ENCODE measurements at regions not wholly inside any gene's neighbourhood (a gene's known extent, or its start where the extent isn't known, plus 50 kb on each side); places are given as distances from the start of the nearest gene placed in this dataset.

DNA sequence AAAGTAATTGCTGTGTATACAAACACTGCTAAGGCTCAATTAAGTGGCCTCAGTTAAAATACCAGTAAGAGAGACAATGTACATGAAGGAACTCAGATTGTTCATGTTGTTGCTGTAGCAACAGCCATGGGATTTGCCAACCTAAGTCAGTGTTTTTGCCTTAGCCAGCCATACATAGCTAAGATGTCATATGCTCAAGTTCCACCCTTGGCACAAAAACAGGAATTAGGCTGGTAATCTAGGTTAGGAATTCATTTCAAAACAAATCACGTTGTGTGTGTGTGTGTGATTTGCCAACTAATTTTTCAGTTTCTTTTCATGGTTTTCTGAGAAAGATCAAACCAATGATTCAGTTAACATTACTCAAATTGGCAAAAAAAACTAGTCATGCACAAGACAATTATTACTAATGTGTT is 143.7 kb upstream of the KCNMB2 start:
- Histone ChIP-seq H3K4me1 (ENCODE audit: control insufficient read depth in 1 of 2, insufficient read depth in 2 of 2, low read length in 2 of 2) (peaks cover 0 to 4% of the 10 kb centered on the region in 2 donors), H3K4me3 (ENCODE audit: low read depth in 1 of 2, low read length in 2 of 2) (no peak overlapping the region), H3K36me3 (ENCODE audit: control insufficient read depth in 1 of 2, insufficient read depth in 2 of 2, low read length in 2 of 2) (no peaks in the 10 kb centered on the region), H3K9me3 (ENCODE audit: control insufficient read depth in 1 of 2, low read length in 2 of 2) (no peaks in the 10 kb centered on the region), H3K27ac (ENCODE audit: low read length) (no peak overlapping the region), H3K27me3 (ENCODE audit: low read depth, low read length) (no peaks in the 10 kb centered on the region)

- H3K27me3 ChIP-seq (ENCODE audit: low read depth, low read length) = no peaks in the 10 kb centered on the region
- no peaks in the 10 kb centered on the region for H3K9me3 ChIP-seq (ENCODE audit: control insufficient read depth in 1 of 2, low read length in 2 of 2)
- H3K27ac ChIP-seq (ENCODE audit: low read length) = peak overlapping the region; percentile 22
- H3K36me3 ChIP-seq (ENCODE audit: control insufficient read depth in 1 of 2, insufficient read depth in 2 of 2, low read length in 2 of 2) = no peaks in the 10 kb centered on the region
- peaks cover 0 to 4% of the 10 kb centered on the region in 2 donors for H3K4me1 ChIP-seq (ENCODE audit: control insufficient read depth in 1 of 2, insufficient read depth in 2 of 2, low read length in 2 of 2)
- no peak overlapping the region for H3K4me3 ChIP-seq (ENCODE audit: low read depth in 1 of 2, low read length in 2 of 2)
Observed at GRCh38 chr3:178393146-178393545, 143.1 kb upstream of the KCNMB2 start.

DNA sequence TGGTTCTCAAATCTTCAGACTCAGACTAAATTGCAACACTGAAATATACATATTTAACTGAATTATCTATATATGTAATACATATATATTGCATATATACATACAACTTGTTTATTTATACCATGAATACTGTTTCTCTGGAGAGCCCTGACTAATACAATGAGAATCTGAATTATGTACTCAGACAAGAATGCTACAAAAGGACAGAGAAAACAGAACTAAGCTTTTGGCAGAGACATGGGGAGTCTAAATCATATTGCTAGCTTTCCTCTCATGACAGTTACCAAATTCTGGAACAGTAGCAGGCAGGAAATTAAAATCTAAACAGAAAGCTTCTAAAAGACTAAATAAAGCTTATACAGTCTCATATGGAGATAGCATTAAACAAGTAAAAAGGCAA is 142.4 kb upstream of the KCNMB2 start:
- H3K4me3 ChIP-seq (ENCODE audit: low read depth in 1 of 2, low read length in 2 of 2) = no peak overlapping the region
- no peak overlapping the region for H3K27ac ChIP-seq (ENCODE audit: low read length)
- H3K27me3 ChIP-seq (ENCODE audit: low read depth, low read length) = no peaks in the 10 kb centered on the region
- H3K36me3 ChIP-seq (ENCODE audit: control insufficient read depth in 1 of 2, insufficient read depth in 2 of 2, low read length in 2 of 2) = no peaks in the 10 kb centered on the region
- H3K9me3 ChIP-seq (ENCODE audit: control insufficient read depth in 1 of 2, low read length in 2 of 2) = no peaks in the 10 kb centered on the region
- peaks cover 0 to 4% of the 10 kb centered on the region in 2 donors for H3K4me1 ChIP-seq (ENCODE audit: control insufficient read depth in 1 of 2, insufficient read depth in 2 of 2, low read length in 2 of 2)

DNA sequence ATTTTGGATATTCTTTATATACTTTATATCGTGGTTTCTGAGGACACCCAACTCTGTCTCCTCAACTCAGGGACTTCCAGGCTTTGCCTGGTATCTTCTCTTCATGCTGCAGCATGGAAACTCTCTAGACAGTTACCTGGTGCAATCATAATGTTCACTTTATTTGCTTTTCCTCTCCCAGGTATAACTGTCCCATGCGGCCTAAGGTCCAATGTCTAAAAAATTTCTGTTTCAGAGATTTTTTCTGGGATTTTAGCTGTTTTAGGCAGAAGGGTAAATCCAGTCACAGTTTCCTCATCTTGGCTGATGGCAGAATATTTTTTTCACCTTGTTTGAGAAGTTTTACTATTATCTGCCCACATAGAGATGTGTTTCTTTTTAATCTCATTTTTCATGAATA is 139.9 kb upstream of the KCNMB2 start:
- Histone ChIP-seq H3K36me3 (ENCODE audit: control insufficient read depth in 1 of 2, insufficient read depth in 2 of 2, low read length in 2 of 2) (no peaks in the 10 kb centered on the region), H3K4me3 (ENCODE audit: low read depth in 1 of 2, low read length in 2 of 2) (no peak overlapping the region), H3K4me1 (ENCODE audit: control insufficient read depth in 1 of 2, insufficient read depth in 2 of 2, low read length in 2 of 2) (peaks cover 0 to 4% of the 10 kb centered on the region in 2 donors), H3K27me3 (ENCODE audit: low read depth, low read length) (no peaks in the 10 kb centered on the region), H3K9me3 (ENCODE audit: control insufficient read depth in 1 of 2, low read length in 2 of 2) (no peaks in the 10 kb centered on the region), H3K27ac (ENCODE audit: low read length) (no peak overlapping the region)

GRCh38 chr3:178397202-178397601 is 139.0 kb upstream of the KCNMB2 start:
- Histone ChIP-seq H3K36me3 (ENCODE audit: control insufficient read depth in 1 of 2, insufficient read depth in 2 of 2, low read length in 2 of 2) (no peaks in the 10 kb centered on the region), H3K4me3 (ENCODE audit: low read depth in 1 of 2, low read length in 2 of 2) (no peak overlapping the region), H3K27me3 (ENCODE audit: low read depth, low read length) (no peaks in the 10 kb centered on the region), H3K4me1 (ENCODE audit: control insufficient read depth in 1 of 2, insufficient read depth in 2 of 2, low read length in 2 of 2) (peaks cover 0 to 7% of the 10 kb centered on the region in 2 donors), H3K27ac (ENCODE audit: low read length) (no peak overlapping the region), H3K9me3 (ENCODE audit: control insufficient read depth in 1 of 2, low read length in 2 of 2) (no peaks in the 10 kb centered on the region)

DNA sequence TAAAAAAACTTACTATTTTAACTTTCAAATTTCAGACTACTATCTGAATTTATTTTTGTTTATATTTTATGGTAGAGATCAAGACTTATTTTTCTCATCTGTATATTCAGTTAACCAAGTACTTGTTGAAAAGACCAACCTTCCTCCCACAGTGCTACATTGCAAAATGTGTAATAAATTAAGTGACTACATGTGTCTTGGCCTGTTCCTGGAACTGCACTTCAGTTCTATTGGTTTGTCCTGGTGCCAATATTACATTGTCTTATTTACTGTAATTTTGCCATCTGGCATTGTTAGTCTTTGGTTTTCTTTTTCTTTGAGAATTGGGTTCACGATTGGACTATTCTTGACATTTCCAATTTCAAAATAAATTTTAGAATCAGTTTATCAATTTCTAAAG is 138.4 kb upstream of the KCNMB2 start:
- H3K36me3 ChIP-seq (ENCODE audit: control insufficient read depth in 1 of 2, insufficient read depth in 2 of 2, low read length in 2 of 2) = no peaks in the 10 kb centered on the region
- H3K4me3 ChIP-seq (ENCODE audit: low read depth in 1 of 2, low read length in 2 of 2) = no peak overlapping the region
- no peak overlapping the region for H3K27ac ChIP-seq (ENCODE audit: low read length)
- H3K4me1 ChIP-seq (ENCODE audit: control insufficient read depth in 1 of 2, insufficient read depth in 2 of 2, low read length in 2 of 2) = peaks cover 0 to 8% of the 10 kb centered on the region in 2 donors
- H3K9me3 ChIP-seq (ENCODE audit: control insufficient read depth in 1 of 2, low read length in 2 of 2) = no peaks in the 10 kb centered on the region
- no peaks in the 10 kb centered on the region for H3K27me3 ChIP-seq (ENCODE audit: low read depth, low read length)

GRCh38 chr3:178404961-178405360 is 131.3 kb upstream of the KCNMB2 start:
- Histone ChIP-seq H3K36me3 (ENCODE audit: control insufficient read depth in 1 of 2, insufficient read depth in 2 of 2, low read length in 2 of 2) (no peaks in the 10 kb centered on the region), H3K27ac (ENCODE audit: low read length) (no peak overlapping the region), H3K27me3 (ENCODE audit: low read depth, low read length) (no peaks in the 10 kb centered on the region), H3K9me3 (ENCODE audit: control insufficient read depth in 1 of 2, low read length in 2 of 2) (no peaks in the 10 kb centered on the region), H3K4me1 (ENCODE audit: control insufficient read depth in 1 of 2, insufficient read depth in 2 of 2, low read length in 2 of 2) (peaks cover 0 to 12% of the 10 kb centered on the region in 2 donors), H3K4me3 (ENCODE audit: low read depth in 1 of 2, low read length in 2 of 2) (no peak overlapping the region)

- Histone ChIP-seq H3K27ac (ENCODE audit: low read length) (no peak overlapping the region), H3K4me3 (ENCODE audit: low read depth in 1 of 2, low read length in 2 of 2) (no peak overlapping the region)
Observed at GRCh38 chr3:178405531-178405930, 130.7 kb upstream of the KCNMB2 start.

DNA sequence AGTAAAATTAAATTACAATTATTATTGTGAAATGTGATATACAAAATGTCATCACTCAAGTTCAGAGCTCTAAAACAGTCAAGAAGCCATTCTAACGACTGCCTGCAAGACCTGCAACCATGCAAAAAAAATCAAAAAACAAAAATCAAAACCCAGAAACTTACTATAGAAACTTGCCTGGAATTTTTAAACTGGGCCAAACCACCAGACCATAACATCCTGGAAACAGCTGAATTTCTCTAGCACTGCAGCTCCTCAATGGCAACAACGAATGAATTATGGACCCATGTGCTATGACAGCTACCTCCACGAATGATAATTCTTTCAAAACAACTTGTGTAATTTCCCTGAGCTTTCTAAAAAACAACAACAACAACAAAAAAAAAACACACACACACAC is 130.0 kb upstream of the KCNMB2 start:
- H3K9me3 ChIP-seq (ENCODE audit: control insufficient read depth in 1 of 2, low read length in 2 of 2) = no peaks in the 10 kb centered on the region
- H3K27me3 ChIP-seq (ENCODE audit: low read depth, low read length) = no peaks in the 10 kb centered on the region
- H3K4me1 ChIP-seq (ENCODE audit: control insufficient read depth in 1 of 2, insufficient read depth in 2 of 2, low read length in 2 of 2) = peaks cover 0 to 12% of the 10 kb centered on the region in 2 donors
- no peak overlapping the region for H3K27ac ChIP-seq (ENCODE audit: low read length)
- no peak overlapping the region for H3K4me3 ChIP-seq (ENCODE audit: low read depth in 1 of 2, low read length in 2 of 2)
- no peaks in the 10 kb centered on the region for H3K36me3 ChIP-seq (ENCODE audit: control insufficient read depth in 1 of 2, insufficient read depth in 2 of 2, low read length in 2 of 2)

More at GRCh38 chr3:178405531-178405930, 130.7 kb upstream of the KCNMB2 start:
- Histone ChIP-seq H3K9me3 (ENCODE audit: control insufficient read depth in 1 of 2, low read length in 2 of 2) (no peaks in the 10 kb centered on the region), H3K4me1 (ENCODE audit: control insufficient read depth in 1 of 2, insufficient read depth in 2 of 2, low read length in 2 of 2) (peaks cover 0 to 12% of the 10 kb centered on the region in 2 donors), H3K27me3 (ENCODE audit: low read depth, low read length) (no peaks in the 10 kb centered on the region), H3K36me3 (ENCODE audit: control insufficient read depth in 1 of 2, insufficient read depth in 2 of 2, low read length in 2 of 2) (no peaks in the 10 kb centered on the region)

DNA sequence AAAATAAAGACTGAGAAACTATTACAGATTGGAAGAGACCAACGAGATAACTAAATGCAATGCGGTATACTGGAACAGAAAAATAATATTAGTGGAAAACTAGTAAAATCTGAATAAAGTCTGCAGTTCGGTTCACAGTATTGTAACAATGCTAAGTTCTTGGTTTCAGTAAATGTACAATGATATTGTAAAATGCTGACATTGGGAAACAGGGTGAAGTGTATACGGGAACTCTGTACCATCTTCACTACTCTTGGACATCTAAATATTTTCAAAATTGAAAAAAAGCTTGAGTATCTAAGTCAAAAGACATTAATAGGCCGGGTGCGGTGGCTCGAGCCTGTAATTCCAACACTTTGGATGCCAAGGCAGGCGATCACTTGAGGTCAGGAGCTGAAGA is 120.9 kb upstream of the KCNMB2 start:
- Histone ChIP-seq H3K4me1 (ENCODE audit: control insufficient read depth in 1 of 2, insufficient read depth in 2 of 2, low read length in 2 of 2) (no peaks in the 10 kb centered on the region), H3K27ac (ENCODE audit: low read length) (no peak overlapping the region), H3K4me3 (ENCODE audit: low read depth in 1 of 2, low read length in 2 of 2) (no peak overlapping the region), H3K27me3 (ENCODE audit: low read depth, low read length) (no peaks in the 10 kb centered on the region), H3K9me3 (ENCODE audit: control insufficient read depth in 1 of 2, low read length in 2 of 2) (no peaks in the 10 kb centered on the region), H3K36me3 (ENCODE audit: control insufficient read depth in 1 of 2, insufficient read depth in 2 of 2, low read length in 2 of 2) (no peaks in the 10 kb centered on the region)

GRCh38 chr3:178417736-178418135 is 118.5 kb upstream of the KCNMB2 start:
- Histone ChIP-seq H3K27me3 (ENCODE audit: low read depth, low read length) (no peaks in the 10 kb centered on the region), H3K4me3 (ENCODE audit: low read depth in 1 of 2, low read length in 2 of 2) (no peak overlapping the region)

DNA sequence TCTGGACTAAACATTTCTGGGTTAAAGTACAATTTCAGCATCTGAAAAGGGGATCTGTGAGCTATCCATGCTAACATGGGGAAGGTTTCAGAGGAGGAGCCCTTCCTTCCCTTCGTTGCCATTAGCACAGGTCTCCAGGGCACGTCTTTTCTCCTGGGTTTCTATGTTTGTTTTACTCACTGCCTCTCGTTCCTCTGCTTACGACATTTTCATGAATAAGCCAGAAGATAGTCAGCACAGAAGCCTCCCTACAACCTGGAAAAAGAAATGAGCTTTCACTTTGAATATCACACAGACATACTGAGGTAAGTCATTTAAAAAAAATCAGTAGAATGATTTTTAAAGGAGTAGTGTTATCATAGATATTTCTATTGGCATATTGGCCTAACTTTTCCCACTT is 117.2 kb upstream of the KCNMB2 start:
- no peaks in the 10 kb centered on the region for H3K36me3 ChIP-seq (ENCODE audit: control insufficient read depth in 1 of 2, insufficient read depth in 2 of 2, low read length in 2 of 2)
- H3K27ac ChIP-seq (ENCODE audit: low read length) = no peak overlapping the region
- H3K27me3 ChIP-seq (ENCODE audit: low read depth, low read length) = no peaks in the 10 kb centered on the region

More at GRCh38 chr3:178417736-178418135, 118.5 kb upstream of the KCNMB2 start:
- Histone ChIP-seq H3K9me3 (ENCODE audit: control insufficient read depth in 1 of 2, low read length in 2 of 2) (no peaks in the 10 kb centered on the region), H3K27ac (ENCODE audit: low read length) (no peak overlapping the region), H3K4me1 (ENCODE audit: control insufficient read depth in 1 of 2, insufficient read depth in 2 of 2, low read length in 2 of 2) (no peaks in the 10 kb centered on the region), H3K36me3 (ENCODE audit: control insufficient read depth in 1 of 2, insufficient read depth in 2 of 2, low read length in 2 of 2) (no peaks in the 10 kb centered on the region)

More for the DNA sequence above, 117.2 kb upstream of the KCNMB2 start:
- H3K4me3 ChIP-seq (ENCODE audit: low read depth in 1 of 2, low read length in 2 of 2) = no peak overlapping the region
- H3K9me3 ChIP-seq (ENCODE audit: control insufficient read depth in 1 of 2, low read length in 2 of 2) = no peaks in the 10 kb centered on the region
- no peaks in the 10 kb centered on the region for H3K4me1 ChIP-seq (ENCODE audit: control insufficient read depth in 1 of 2, insufficient read depth in 2 of 2, low read length in 2 of 2)

Measured in muscle layer of duodenum (tissue), 2 donors.